ENCODE measurements at regions not wholly inside any gene's neighbourhood (a gene's known extent, or its start where the extent isn't known, plus 50 kb on each side); places are given as distances from the start of the nearest gene placed in this dataset.

- TF ChIP-seq REST (IDR thresholded peaks at IDR 0.05; ENCODE audit: low read depth) = no peak
- TF ChIP-seq TAF1 (IDR thresholded peaks at IDR 0.05; ENCODE audit: low read depth) = no peak
Observed at GRCh38 chr11:11081288-11081687, 223.4 kb upstream of the ZBED5 start.

Data from Ishikawa (cell line).